NCI-H1694 treated with DMSO at 0.1 percent for 48 hours (cell line): ENCODE measurements at regions not wholly inside any gene's neighbourhood (a gene's known extent, or its start where the extent isn't known, plus 50 kb on each side); places are given as distances from the start of the nearest gene placed in this dataset.
"Not testable (repeated sequence)": the region's sequence is repeated elsewhere in the genome, so short reads cannot be mapped to it uniquely, and the experiment has no call there.

ENCODE experiments used
- DNase-seq: peaks from one replicate; lab custom pipeline; 2025; lab: John Stamatoyannopoulos, UW

- no peak for DNase-seq
Observed at GRCh38 chr15:91620229-91620628, 233.3 kb upstream of the SLCO3A1 start.

- DNase-seq: no peak
Observed at GRCh38 chr15:91622235-91622634, 231.3 kb upstream of the SLCO3A1 start.

GRCh38 chr15:91622711-91623342 is 230.7 kb upstream of the SLCO3A1 start:
- DNase-seq: no peak

- DNase-seq: no peak
Observed at GRCh38 chr15:91624353-91624968, 229.0 kb upstream of the SLCO3A1 start.

- no peak for DNase-seq
Observed at GRCh38 chr15:91625506-91625905, 228.0 kb upstream of the SLCO3A1 start.

- no peak for DNase-seq
Observed at GRCh38 chr15:91627473-91628278, 225.8 kb upstream of the SLCO3A1 start.

- DNase-seq: no peak
Observed at GRCh38 chr15:91630090-91630489, 223.4 kb upstream of the SLCO3A1 start.

- DNase-seq: no peak
Observed at GRCh38 chr15:91632176-91632575, 221.3 kb upstream of the SLCO3A1 start.

GRCh38 chr15:91632981-91633380 is 220.5 kb upstream of the SLCO3A1 start:
- DNase-seq: no peak

GRCh38 chr15:91634179-91634578 is 219.3 kb upstream of the SLCO3A1 start:
- no peak for DNase-seq

GRCh38 chr15:91635080-91635479 is 218.4 kb upstream of the SLCO3A1 start:
- no peak for DNase-seq

- no peak for DNase-seq
Observed at GRCh38 chr15:91635641-91636040, 217.9 kb upstream of the SLCO3A1 start.

- no peak for DNase-seq
Observed at GRCh38 chr15:91649016-91649415, 204.5 kb upstream of the SLCO3A1 start.

- DNase-seq: no peak
Observed at GRCh38 chr15:91649831-91650321, 203.6 kb upstream of the SLCO3A1 start.

GRCh38 chr15:91651251-91651650 is 202.3 kb upstream of the SLCO3A1 start:
- no peak for DNase-seq

- no peak for DNase-seq
Observed at GRCh38 chr15:91652610-91653207, 200.8 kb upstream of the SLCO3A1 start.

- DNase-seq: not testable (repeated sequence)
Observed at GRCh38 chr15:91655563-91656290, 197.8 kb upstream of the SLCO3A1 start.

- no peak for DNase-seq
Observed at GRCh38 chr15:91660174-91660649, 193.3 kb upstream of the SLCO3A1 start.

- no peak for DNase-seq
Observed at GRCh38 chr15:91664224-91664836, 189.2 kb upstream of the SLCO3A1 start.

- no peak for DNase-seq
Observed at GRCh38 chr15:91665212-91665611, 188.3 kb upstream of the SLCO3A1 start.

- no peak for DNase-seq
Observed at GRCh38 chr15:91668370-91668769, 185.1 kb upstream of the SLCO3A1 start.
